Endothelial cell of umbilical vein (primary cell): ENCODE measurements at regions not wholly inside any gene's neighbourhood (a gene's known extent, or its start where the extent isn't known, plus 50 kb on each side); places are given as distances from the start of the nearest gene placed in this dataset.

Experiments
- CTCF ChIP-seq, 2 donors: IDR thresholded peaks; 1 replicate in 1 of 2; 2 replicates in 1 of 2; pipeline ENCODE4 v1.5.1; 2011; ENCODE audit warnings: low read length in 2 of 2, mild to moderate bottlenecking in 2 of 2, moderate library complexity in 2 of 2, control low read depth in 1 of 2, inconsistent platforms in 1 of 2, low read depth in 1 of 2; ENCODE audit not compliant: insufficient read depth in 1 of 2; ENCODE audit errors: extremely low read depth in 1 of 2
- EZH2 ChIP-seq: IDR thresholded peaks from 2 replicates; pipeline ENCODE4 v1.6.1; 2012; ENCODE audit warnings: borderline replicate concordance, low read depth, mild to moderate bottlenecking, moderate library complexity, low read length, inconsistent platforms; ENCODE audit not compliant: severe bottlenecking
- FOS ChIP-seq: IDR thresholded peaks from 2 replicates; pipeline ENCODE4 v1.6.1; 2011; ENCODE audit warnings: mild to moderate bottlenecking, low read length, moderate library complexity, borderline replicate concordance; ENCODE audit not compliant: insufficient read depth
- GATA2 ChIP-seq: IDR thresholded peaks from 2 replicates; pipeline ENCODE4 v1.7.0; 2011; ENCODE audit warnings: low read depth, mild to moderate bottlenecking, moderate library complexity, mixed read lengths, low read length; ENCODE audit not compliant: insufficient read length, insufficient read depth
- JUN ChIP-seq: IDR thresholded peaks from 2 replicates; pipeline ENCODE4 v1.6.1; 2011; ENCODE audit warnings: borderline replicate concordance, low read depth; ENCODE audit not compliant: insufficient read length, insufficient read depth
- MAX ChIP-seq: IDR thresholded peaks from 2 replicates; pipeline ENCODE4 v1.6.1; 2011; ENCODE audit not compliant: insufficient read depth, insufficient read length
- MYC ChIP-seq: IDR thresholded peaks from one replicate; pipeline ENCODE4 v1.6.1; 2011; ENCODE audit warnings: mild to moderate bottlenecking, low read depth, low read length
- POLR2A ChIP-seq: IDR thresholded peaks from 2 replicates; pipeline ENCODE4 v1.6.1; 2012; ENCODE audit warnings: low read depth, mild to moderate bottlenecking, control low read depth, low read length
- POLR2AphosphoS5 ChIP-seq: IDR thresholded peaks from 2 replicates; pipeline ENCODE4 v1.6.1; 2012; ENCODE audit warnings: low read depth, mild to moderate bottlenecking, control low read depth, low read length, moderate library complexity; ENCODE audit not compliant: insufficient read depth

- TF ChIP-seq CTCF (IDR thresholded peaks at IDR 0.05; ENCODE audit: extremely low read depth in 1 of 2, insufficient read depth in 1 of 2, low read depth in 1 of 2, low read length in 2 of 2) (no peak), EZH2 (no peak), POLR2A (no peak), MYC (no peak), POLR2AphosphoS5 (no peak), FOS (no peak), MAX (no peak), JUN (no peak), GATA2 (no peak)
Observed at GRCh38 chr1:60865166-60865565, 217.2 kb upstream of the NFIA start.
